ENCODE measurements at regions not wholly inside any gene's neighbourhood (a gene's known extent, or its start where the extent isn't known, plus 50 kb on each side); places are given as distances from the start of the nearest gene placed in this dataset.

DNA sequence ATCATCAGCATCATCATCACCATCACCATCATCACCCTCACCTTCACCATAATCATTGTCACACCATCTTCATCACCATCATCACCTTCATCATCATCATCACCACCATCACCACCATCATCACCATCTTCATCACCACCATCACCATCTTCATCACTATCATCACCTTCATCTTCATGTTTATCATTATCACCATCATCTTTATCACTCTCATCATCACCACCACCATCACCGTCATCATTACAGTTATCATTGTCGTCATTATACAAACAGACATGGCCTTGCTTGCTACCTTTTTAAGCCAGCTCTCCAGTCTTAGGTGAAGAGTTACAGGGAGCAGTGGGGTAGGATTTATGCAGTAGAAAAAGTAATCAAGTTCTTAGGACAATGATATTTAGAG, 114.9 kb downstream of the IRF8 start:
- H3K27me3 ChIP-seq, result peaks cover 0 to 7% of the 10 kb centered on the region in 2 donors
- no peaks in the 10 kb centered on the region for H3K9me3 ChIP-seq
- no peak for DNase-seq (ENCODE audit: low spot score in 2 of 2)
- H3K4me3 ChIP-seq, result no peak overlapping the region
- TF ChIP-seq EP300 (IDR thresholded peaks at IDR 0.05), result no peak
- TF ChIP-seq, protein P1, sequence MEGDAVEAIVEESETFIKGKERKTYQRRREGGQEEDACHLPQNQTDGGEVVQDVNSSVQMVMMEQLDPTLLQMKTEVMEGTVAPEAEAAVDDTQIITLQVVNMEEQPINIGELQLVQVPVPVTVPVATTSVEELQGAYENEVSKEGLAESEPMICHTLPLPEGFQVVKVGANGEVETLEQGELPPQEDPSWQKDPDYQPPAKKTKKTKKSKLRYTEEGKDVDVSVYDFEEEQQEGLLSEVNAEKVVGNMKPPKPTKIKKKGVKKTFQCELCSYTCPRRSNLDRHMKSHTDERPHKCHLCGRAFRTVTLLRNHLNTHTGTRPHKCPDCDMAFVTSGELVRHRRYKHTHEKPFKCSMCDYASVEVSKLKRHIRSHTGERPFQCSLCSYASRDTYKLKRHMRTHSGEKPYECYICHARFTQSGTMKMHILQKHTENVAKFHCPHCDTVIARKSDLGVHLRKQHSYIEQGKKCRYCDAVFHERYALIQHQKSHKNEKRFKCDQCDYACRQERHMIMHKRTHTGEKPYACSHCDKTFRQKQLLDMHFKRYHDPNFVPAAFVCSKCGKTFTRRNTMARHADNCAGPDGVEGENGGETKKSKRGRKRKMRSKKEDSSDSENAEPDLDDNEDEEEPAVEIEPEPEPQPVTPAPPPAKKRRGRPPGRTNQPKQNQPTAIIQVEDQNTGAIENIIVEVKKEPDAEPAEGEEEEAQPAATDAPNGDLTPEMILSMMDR (IDR thresholded peaks at IDR 0.05), result no peak
- no peak for TF ChIP-seq POLR2A (IDR thresholded peaks at IDR 0.05)
- peaks cover 0 to 14% (median 0%) of the 10 kb centered on the region in 4 donors for H3K4me1 ChIP-seq
- no peak overlapping the region for H3K27ac ChIP-seq
- H3K36me3 ChIP-seq, result no peaks in the 10 kb centered on the region
- WGBS, 2 donors, result 93 to 95% methylated on average over 2 of the region's 2 CpGs

DNA sequence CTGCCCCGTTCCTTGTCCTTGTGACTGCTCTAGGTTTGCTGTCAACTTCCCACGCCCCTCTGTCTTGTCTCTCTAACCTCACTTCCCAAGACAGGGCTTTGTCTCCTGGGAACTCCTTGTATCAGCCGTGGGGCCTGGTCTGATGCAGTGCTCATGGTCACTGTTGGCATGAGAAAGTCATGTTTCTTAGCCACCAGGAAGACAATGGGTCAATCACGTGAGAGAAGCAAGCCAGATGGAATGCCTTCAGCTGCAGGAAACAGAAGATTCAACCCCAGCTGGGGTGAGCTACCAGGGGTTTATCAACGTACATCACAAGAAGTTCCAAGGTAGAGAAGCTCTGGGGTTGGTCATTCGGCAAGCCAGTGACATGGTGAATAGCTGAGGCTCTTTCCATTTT, 116.6 kb downstream of the IRF8 start:
- WGBS, 2 donors, result 78 to 83% methylated on average over 6 of the region's 6 CpGs
- peaks cover 0 to 13% (median 0%) of the 10 kb centered on the region in 4 donors for H3K9me3 ChIP-seq
- H3K4me3 ChIP-seq, result no peak overlapping the region
- H3K27ac ChIP-seq, result no peak overlapping the region
- peaks cover 0 to 15% (median 0%) of the 10 kb centered on the region in 4 donors for H3K4me1 ChIP-seq
- TF ChIP-seq, protein P1 (IDR thresholded peaks at IDR 0.05), result no peak
- TF ChIP-seq POLR2A (IDR thresholded peaks at IDR 0.05), result no peak
- TF ChIP-seq EP300 (IDR thresholded peaks at IDR 0.05), result no peak
- H3K36me3 ChIP-seq, result no peaks in the 10 kb centered on the region
- DNase-seq (ENCODE audit: low spot score in 2 of 2), result no peak
- H3K27me3 ChIP-seq, result peaks cover 0 to 8% of the 10 kb centered on the region in 2 donors

DNA sequence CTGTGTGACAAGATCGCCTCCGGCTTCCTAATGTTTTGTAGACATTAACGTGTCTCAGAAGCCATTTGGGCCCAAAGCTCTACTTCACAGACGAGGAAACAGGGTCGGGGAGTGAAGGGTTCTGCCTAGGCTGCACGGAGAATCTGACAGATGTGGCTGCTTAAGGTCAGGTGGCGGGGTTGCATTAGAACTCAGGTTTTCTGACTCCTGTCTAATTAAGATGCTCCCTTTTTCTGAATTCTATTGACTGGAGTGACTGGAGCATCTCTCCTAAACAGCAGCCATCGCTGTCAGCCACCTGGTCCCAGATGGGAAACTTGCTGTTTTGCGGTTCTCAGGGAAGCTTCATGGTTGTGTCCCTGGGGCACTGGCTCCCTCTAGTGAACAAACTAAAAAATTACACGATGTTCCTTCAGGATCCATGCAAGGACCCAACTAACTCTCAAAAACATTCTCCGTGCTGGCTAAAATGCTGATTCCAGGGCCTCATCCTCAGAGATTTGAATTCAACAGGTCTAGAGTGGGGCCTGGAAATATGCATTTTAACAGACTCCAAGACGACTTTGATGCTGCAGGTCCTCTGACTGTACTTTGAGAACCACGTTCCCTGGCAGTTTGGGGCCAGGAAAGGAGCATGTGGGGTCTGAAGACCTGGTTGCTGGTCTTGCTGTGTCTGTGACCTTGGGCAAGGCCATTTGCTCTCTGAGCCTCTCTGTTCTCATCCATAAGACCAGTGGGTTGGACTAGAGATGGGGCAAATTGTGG, 117.4 kb downstream of the IRF8 start:
- Histone ChIP-seq H3K9me3 (peaks cover 0 to 13% (median 0%) of the 10 kb centered on the region in 4 donors), H3K27ac (no peak overlapping the region), H3K4me3 (no peak overlapping the region), H3K4me1 (peaks cover 0 to 15% (median 0%) of the 10 kb centered on the region in 4 donors), H3K36me3 (no peaks in the 10 kb centered on the region), H3K27me3 (peaks cover 0 to 8% of the 10 kb centered on the region in 2 donors)
- DNase-seq (ENCODE audit: low spot score in 2 of 2), result peak in 1 of 2 donors; percentile 37
- 48 to 49% methylated on average over 13 of the region's 13 CpGs for whole genome bisulfite sequencing, 2 donors
- TF ChIP-seq, protein P1 (IDR thresholded peaks at IDR 0.05), result peak; percentile 69 to 82 (median 71)
- no peak for TF ChIP-seq POLR2A (IDR thresholded peaks at IDR 0.05)
- TF ChIP-seq EP300 (IDR thresholded peaks at IDR 0.05), result no peak

DNA sequence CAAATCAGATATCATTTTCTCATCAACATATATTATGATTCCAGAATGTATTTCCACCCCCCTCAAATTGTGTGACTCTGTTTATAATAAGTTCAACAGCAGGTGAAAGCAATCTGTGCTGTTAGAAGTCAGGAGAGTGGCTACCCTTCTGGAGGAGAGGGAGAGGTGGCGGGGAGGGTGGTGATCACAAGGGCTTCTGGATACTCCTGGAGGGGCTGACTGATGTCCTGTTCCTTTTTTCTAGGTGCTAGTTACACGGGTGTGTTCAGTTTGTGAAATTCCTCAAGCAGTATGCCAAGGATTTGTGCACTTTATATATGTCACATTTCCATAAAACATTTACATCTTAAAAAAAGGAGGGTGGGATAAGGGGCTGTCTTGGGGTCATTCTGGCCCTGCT, 119.1 kb downstream of the IRF8 start:
- DNase-seq (ENCODE audit: low spot score in 2 of 2), result no peak
- H3K36me3 ChIP-seq, result no peaks in the 10 kb centered on the region
- H3K4me3 ChIP-seq, result no peak overlapping the region
- peaks cover 0 to 20% (median 0%) of the 10 kb centered on the region in 4 donors for H3K9me3 ChIP-seq
- no peak overlapping the region for H3K27ac ChIP-seq
- WGBS, 2 donors, result 39 to 40% methylated on average over 2 of the region's 2 CpGs
- H3K27me3 ChIP-seq, result peaks cover 0 to 8% of the 10 kb centered on the region in 2 donors
- TF ChIP-seq POLR2A (IDR thresholded peaks at IDR 0.05), result no peak
- no peak for TF ChIP-seq EP300 (IDR thresholded peaks at IDR 0.05)
- TF ChIP-seq, protein P1 (IDR thresholded peaks at IDR 0.05), result no peak
- H3K4me1 ChIP-seq, result peaks cover 0 to 15% (median 0%) of the 10 kb centered on the region in 4 donors

DNA sequence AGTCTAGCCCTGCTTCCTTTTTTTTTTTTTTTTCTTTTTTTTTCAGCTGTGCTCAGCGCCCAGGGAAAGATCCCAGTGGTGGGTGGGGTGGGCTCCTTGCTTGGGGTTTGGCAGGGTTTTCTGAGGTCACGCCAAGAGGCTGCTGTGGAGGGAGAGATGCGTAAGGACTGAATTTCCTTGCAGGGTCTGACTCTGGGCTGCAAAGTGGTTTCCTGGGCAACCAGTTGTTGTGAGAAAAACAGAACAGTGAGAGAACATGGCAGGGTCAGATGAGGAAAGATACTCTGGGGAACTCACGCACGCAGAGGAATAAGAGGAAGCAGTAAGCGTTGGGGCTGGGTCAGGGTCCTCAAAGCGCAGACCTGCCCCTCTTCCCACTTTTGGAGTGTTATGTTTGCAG, 119.5 kb downstream of the IRF8 start:
- Histone ChIP-seq H3K9me3 (peaks cover 0 to 23% (median 0%) of the 10 kb centered on the region in 4 donors), H3K36me3 (no peaks in the 10 kb centered on the region), H3K4me1 (peaks cover 0 to 15% (median 0%) of the 10 kb centered on the region in 4 donors), H3K4me3 (no peak overlapping the region), H3K27me3 (peaks cover 0 to 8% of the 10 kb centered on the region in 2 donors), H3K27ac (peak overlapping the region in 1 of 4 donors; percentile 29)
- TF ChIP-seq POLR2A (IDR thresholded peaks at IDR 0.05) (no peak), EP300 (IDR thresholded peaks at IDR 0.05) (peak in 1 of 2 donors; percentile 55)
- TF ChIP-seq, protein P1 (IDR thresholded peaks at IDR 0.05), result no peak
- WGBS, 2 donors, result 1 to 5% methylated on average over 7 of the region's 7 CpGs
- peak in 1 of 2 donors; percentile 45 for DNase-seq (ENCODE audit: low spot score in 2 of 2)

Measured in tibial nerve (tissue), 4 donors.